HAP-1 (cell line): ENCODE measurements at regions not wholly inside any gene's neighbourhood (a gene's known extent, or its start where the extent isn't known, plus 50 kb on each side); places are given as distances from the start of the nearest gene placed in this dataset.

Experiments used
- DNase-seq, 2 experiments: peaks; one replicate each; pipeline ENCODE4 v3.0.0-alpha.2; 2016 to 2020; ENCODE audit warnings: low spot score in 2 of 2
- H3K27me3 ChIP-seq: fragments of 250-450 bp; sonication (Bioruptor Pico); 2 replicates; pipeline ENCODE4 v1.5.1; 2020; ENCODE audit warnings: low read depth, mild to moderate bottlenecking, moderate library complexity
- H3K36me3 ChIP-seq: fragments of 250-450 bp; sonication (Bioruptor Pico); replicated peaks from 2 replicates; pipeline ENCODE4 v1.5.1; 2020; ENCODE audit warnings: mild to moderate bottlenecking
- H3K4me1 ChIP-seq: fragments of 250-450 bp; sonication (Bioruptor Pico); 2 replicates; pipeline ENCODE4 v1.5.1; 2020; ENCODE audit warnings: mild to moderate bottlenecking
- H3K4me3 ChIP-seq: fragments of 250-450 bp; sonication (Bioruptor Pico); 2 replicates; pipeline ENCODE4 v1.5.1; 2020; ENCODE audit warnings: mild to moderate bottlenecking, moderate library complexity
- H3K9me3 ChIP-seq: fragments of 250-450 bp; sonication (Bioruptor Pico); 2 replicates; pipeline ENCODE4 v1.5.1; 2020; ENCODE audit warnings: mild to moderate bottlenecking, moderate library complexity
- in situ Hi-C: fragments of 300-500 bp; cut with MboI; formaldehyde crosslinking; loops from 3 replicates; pipeline ENCODE4 v1.14.3; 2020; ENCODE audit warnings: low sequenced_read_pairs, inconsistent platforms, mixed read lengths

- H3K36me3 ChIP-seq: no peaks in the 10 kb centered on the region
- peaks cover 8% of the 10 kb centered on the region; the same call in 1 of the 2 replicates for H3K27me3 ChIP-seq
- H3K4me1 ChIP-seq: 0 out of 2 replicates have a peak, but pooled peaks cover 2% of the 10 kb centered on the region
- no peak for DNase-seq
- no peak overlapping the region for H3K4me3 ChIP-seq
- H3K9me3 ChIP-seq: no peaks in the 10 kb centered on the region
- in situ Hi-C loops: no loop called here
Observed at GRCh38 chrX:30973784-30974427, 84.9 kb upstream of the TAB3 start.

DNA sequence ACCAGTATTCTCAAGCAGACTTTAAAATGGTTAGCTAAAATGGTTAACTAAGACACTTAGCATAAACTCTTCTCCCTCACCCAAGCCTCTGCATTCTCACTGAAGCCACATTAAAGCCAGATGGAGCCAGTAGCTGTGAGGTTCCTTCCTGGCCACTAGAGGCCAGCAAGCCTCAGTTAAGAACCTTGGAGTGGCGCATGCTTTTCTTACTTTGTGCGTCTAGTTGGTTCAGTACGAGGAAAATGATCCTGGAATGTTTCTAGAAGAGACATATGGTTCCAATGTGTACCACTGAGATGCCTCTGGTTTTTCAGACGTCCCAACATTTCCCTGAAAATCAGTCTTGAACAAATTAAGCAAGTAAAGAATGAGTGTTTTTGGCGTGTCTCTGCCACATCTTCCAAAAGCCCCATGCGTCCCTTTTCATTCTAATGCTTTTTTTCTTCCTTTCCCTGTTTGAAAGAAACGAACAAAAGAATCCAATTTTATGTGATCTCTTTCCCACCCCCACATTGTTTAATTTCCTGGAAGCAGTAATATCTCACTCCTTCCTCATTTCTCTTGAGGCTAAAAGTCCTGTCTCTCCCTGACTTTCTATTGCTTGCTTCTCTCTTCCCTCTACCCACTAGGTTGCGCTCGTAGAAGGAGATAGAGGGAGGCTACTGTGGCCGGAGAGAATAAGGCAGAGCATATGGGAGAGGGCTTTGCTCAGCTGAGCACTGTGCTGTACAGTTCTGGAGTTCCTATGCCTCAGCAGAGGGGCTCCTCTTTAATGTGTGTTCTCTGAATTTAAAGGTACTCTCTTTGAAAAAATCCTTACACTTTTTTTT is 82.9 kb upstream of the TAB3 start:
- Histone ChIP-seq H3K4me3 (no peak overlapping the region), H3K9me3 (no peaks in the 10 kb centered on the region), H3K27me3 (peaks cover 10% of the 10 kb centered on the region), H3K4me1 (0 out of 2 replicates have a peak, but pooled peaks cover 2% of the 10 kb centered on the region), H3K36me3 (no peaks in the 10 kb centered on the region)
- in situ Hi-C loops: no loop called here
- peak; percentile 63 to 80 for DNase-seq

- no peak for DNase-seq
- Histone ChIP-seq H3K9me3 (no peaks in the 10 kb centered on the region), H3K4me3 (no peak overlapping the region), H3K36me3 (no peaks in the 10 kb centered on the region), H3K4me1 (0 out of 2 replicates have a peak, but pooled peaks cover 2% of the 10 kb centered on the region), H3K27me3 (peaks cover 10% of the 10 kb centered on the region)
- in situ Hi-C loops: no loop called here
Observed at GRCh38 chrX:30967516-30967915, 78.5 kb upstream of the TAB3 start.

- in situ Hi-C loops: no loop called here
- H3K36me3 ChIP-seq: no peaks in the 10 kb centered on the region
- no peaks in the 10 kb centered on the region for H3K4me1 ChIP-seq
- peaks cover 8% of the 10 kb centered on the region for H3K27me3 ChIP-seq
- no peaks in the 10 kb centered on the region for H3K9me3 ChIP-seq
- no peak overlapping the region for H3K4me3 ChIP-seq
- DNase-seq: no peak
Observed at GRCh38 chrX:30965767-30966166, 76.7 kb upstream of the TAB3 start.

- H3K4me3 ChIP-seq: no peak overlapping the region
- H3K9me3 ChIP-seq: no peaks in the 10 kb centered on the region
- no peaks in the 10 kb centered on the region for H3K27me3 ChIP-seq
- no peak for DNase-seq
- H3K4me1 ChIP-seq: no peaks in the 10 kb centered on the region
- no peaks in the 10 kb centered on the region for H3K36me3 ChIP-seq
- in situ Hi-C loops: no loop called here
Observed at GRCh38 chrX:30961387-30962174, 72.5 kb upstream of the TAB3 start.

DNA sequence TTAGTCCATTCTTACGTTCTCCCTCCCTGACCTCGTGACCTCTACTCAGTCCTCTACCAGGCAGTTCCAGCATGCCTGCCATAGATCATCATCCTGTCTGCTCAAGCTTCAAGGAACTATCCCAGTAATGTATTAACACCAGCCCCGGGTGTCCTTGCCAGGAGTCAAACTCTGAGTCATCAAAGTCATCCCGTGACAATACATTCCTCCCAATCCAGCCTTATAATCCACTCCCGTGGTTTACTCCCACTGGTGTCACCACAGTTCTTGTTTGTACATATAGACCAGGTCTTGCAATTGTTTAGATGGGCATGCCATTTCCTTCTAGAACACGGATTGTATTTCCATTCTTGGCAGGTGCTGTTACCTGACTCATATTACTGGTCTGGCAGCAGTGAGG is 68.7 kb upstream of the TAB3 start:
- Histone ChIP-seq H3K4me3 (no peak overlapping the region), H3K9me3 (no peaks in the 10 kb centered on the region), H3K27me3 (no peaks in the 10 kb centered on the region; the same call in 1 of the 2 replicates), H3K36me3 (no peaks in the 10 kb centered on the region), H3K4me1 (no peaks in the 10 kb centered on the region)
- no peak for DNase-seq
- in situ Hi-C loops: no loop called here

- Histone ChIP-seq H3K9me3 (no peaks in the 10 kb centered on the region), H3K27me3 (no peaks in the 10 kb centered on the region; the same call in 1 of the 2 replicates), H3K4me3 (no peak overlapping the region), H3K36me3 (no peaks in the 10 kb centered on the region), H3K4me1 (no peaks in the 10 kb centered on the region)
- in situ Hi-C loops: no loop called here
- no peak for DNase-seq
Observed at GRCh38 chrX:30955687-30956086, 66.6 kb upstream of the TAB3 start.

GRCh38 chrX:30951003-30951402 is 61.9 kb upstream of the TAB3 start:
- Histone ChIP-seq H3K36me3 (no peaks in the 10 kb centered on the region), H3K4me3 (no peak overlapping the region), H3K4me1 (no peaks in the 10 kb centered on the region), H3K9me3 (no peaks in the 10 kb centered on the region), H3K27me3 (no peaks in the 10 kb centered on the region; the same call in 1 of the 2 replicates)
- DNase-seq: no peak
- in situ Hi-C loops: no loop called here

GRCh38 chrX:30950391-30950790 is 61.3 kb upstream of the TAB3 start:
- H3K4me1 ChIP-seq: no peaks in the 10 kb centered on the region
- no peaks in the 10 kb centered on the region for H3K36me3 ChIP-seq
- DNase-seq: no peak
- no peak overlapping the region for H3K4me3 ChIP-seq
- no peaks in the 10 kb centered on the region; the same call in 1 of the 2 replicates for H3K27me3 ChIP-seq
- no peaks in the 10 kb centered on the region for H3K9me3 ChIP-seq
- in situ Hi-C loops: no loop called here

DNA sequence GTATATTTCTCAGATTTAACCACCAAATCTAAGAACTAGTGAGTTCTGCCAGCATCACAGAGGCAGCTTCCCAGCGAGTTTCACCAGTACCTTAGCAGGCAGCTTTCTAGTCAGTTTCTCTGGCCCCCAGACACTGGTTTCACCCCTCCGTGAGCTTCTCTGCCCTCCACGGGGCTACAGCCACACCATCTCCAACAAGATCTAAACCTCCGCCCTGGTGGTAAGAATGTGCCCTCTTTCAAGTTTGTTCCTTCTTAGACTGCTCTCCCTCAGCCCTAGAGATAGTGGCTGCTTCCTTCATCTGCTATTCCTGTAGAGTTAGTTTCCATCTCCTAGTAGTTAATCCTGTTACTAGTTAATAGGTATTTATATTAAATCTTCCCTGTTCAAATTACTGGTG is 60.5 kb upstream of the TAB3 start:
- H3K9me3 ChIP-seq: no peaks in the 10 kb centered on the region
- H3K27me3 ChIP-seq: no peaks in the 10 kb centered on the region
- in situ Hi-C loops: no loop called here
- no peaks in the 10 kb centered on the region for H3K36me3 ChIP-seq
- no peaks in the 10 kb centered on the region for H3K4me1 ChIP-seq
- no peak for DNase-seq
- H3K4me3 ChIP-seq: no peak overlapping the region

DNA sequence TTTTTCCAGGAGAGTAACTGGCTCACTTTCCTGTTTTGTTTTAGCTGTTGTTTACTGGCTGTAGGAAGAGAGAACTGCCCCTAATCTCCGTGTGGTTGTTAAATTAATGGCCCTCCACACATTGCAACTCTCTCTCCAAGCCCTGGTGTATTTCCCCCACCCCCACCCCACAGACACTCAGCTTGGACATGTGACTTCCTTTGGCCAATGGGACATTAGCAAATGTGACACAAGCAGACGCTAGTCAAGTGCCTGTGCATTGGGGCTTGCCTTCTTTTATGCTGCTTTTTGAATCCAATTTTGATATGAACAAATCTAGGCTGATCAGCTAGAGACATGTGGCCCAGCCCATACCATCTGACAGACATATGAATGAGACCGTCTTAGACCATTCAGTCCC is 59.6 kb upstream of the TAB3 start:
- in situ Hi-C loops: no loop called here
- H3K36me3 ChIP-seq: no peaks in the 10 kb centered on the region
- no peaks in the 10 kb centered on the region for H3K27me3 ChIP-seq
- H3K4me3 ChIP-seq: no peak overlapping the region
- no peaks in the 10 kb centered on the region for H3K4me1 ChIP-seq
- DNase-seq: no peak
- no peaks in the 10 kb centered on the region for H3K9me3 ChIP-seq

DNA sequence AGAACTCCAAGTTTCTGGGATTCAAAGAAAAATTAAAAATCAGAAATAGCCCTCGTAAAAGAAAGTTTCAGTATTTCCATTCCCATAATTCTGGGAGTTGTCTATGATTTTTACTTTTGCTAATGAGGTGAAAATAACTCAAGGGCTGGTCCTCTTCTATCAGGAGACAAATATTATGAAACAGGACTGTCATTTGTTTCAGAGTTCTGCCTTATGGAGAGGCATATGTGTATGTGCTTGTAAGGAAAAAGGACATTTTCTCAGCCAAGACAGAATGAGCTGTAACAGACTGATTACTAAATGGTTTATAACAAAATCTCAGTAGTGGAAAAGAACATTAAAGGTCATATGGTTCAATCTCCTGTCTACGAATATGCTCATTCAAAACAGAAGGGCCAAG is 59.0 kb upstream of the TAB3 start:
- H3K9me3 ChIP-seq: no peaks in the 10 kb centered on the region
- in situ Hi-C loops: no loop called here
- no peaks in the 10 kb centered on the region for H3K27me3 ChIP-seq
- H3K36me3 ChIP-seq: no peaks in the 10 kb centered on the region
- DNase-seq: no peak
- no peaks in the 10 kb centered on the region for H3K4me1 ChIP-seq
- no peak overlapping the region for H3K4me3 ChIP-seq

GRCh38 chrX:30943984-30944383 is 54.9 kb upstream of the TAB3 start:
- in situ Hi-C loops: no loop called here
- no peaks in the 10 kb centered on the region for H3K36me3 ChIP-seq
- H3K9me3 ChIP-seq: no peaks in the 10 kb centered on the region
- no peak for DNase-seq
- H3K27me3 ChIP-seq: no peaks in the 10 kb centered on the region
- H3K4me3 ChIP-seq: no peak overlapping the region
- no peaks in the 10 kb centered on the region for H3K4me1 ChIP-seq

DNA sequence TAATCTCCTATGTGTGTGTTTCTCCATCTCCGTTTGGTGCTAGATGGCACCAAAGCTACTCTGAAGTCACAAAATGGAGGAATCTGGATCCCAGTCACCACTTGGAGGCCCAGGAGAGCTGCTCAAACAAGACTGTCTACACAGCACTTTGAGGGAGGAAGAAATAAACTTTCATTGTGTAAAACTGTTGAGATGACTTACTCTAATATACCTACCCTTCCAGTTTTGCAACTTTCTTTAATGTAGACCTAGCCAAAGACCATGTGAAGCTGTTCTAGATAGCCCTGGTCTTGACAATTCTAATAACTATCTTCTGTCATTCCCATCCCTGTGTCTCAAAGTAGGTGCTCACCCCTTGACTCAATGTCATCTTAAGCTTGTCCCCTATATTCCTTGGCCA is 52.8 kb upstream of the TAB3 start:
- no peaks in the 10 kb centered on the region for H3K27me3 ChIP-seq
- H3K36me3 ChIP-seq: no peaks in the 10 kb centered on the region
- H3K4me1 ChIP-seq: no peaks in the 10 kb centered on the region
- in situ Hi-C loops: no loop called here
- no peaks in the 10 kb centered on the region for H3K9me3 ChIP-seq
- H3K4me3 ChIP-seq: no peak overlapping the region
- no peak for DNase-seq
